DND-41 (cell line): ENCODE measurements at regions not wholly inside any gene's neighbourhood (a gene's known extent, or its start where the extent isn't known, plus 50 kb on each side); places are given as distances from the start of the nearest gene placed in this dataset.
"Not testable (repeated sequence)": the region's sequence is repeated elsewhere in the genome, so short reads cannot be mapped to it uniquely, and the experiment has no call there.

Experiments used
- ATAC-seq: fragments of 200-7000 bp; cut with Tn5 transposase; 3 replicates; pipeline ENCODE4 v1.9.1; 2021; ENCODE audit warnings: low read depth; ENCODE audit not compliant: insufficient read depth
- DNase-seq: peaks from one replicate; pipeline ENCODE4 v3.0.0-alpha.2; 2020
- H2AFZ ChIP-seq: 2 replicates; pipeline ENCODE4 v1.6.0; 2012; ENCODE audit warnings: low read depth, low read length
- H3K27ac ChIP-seq: 2 replicates; pipeline ENCODE4 v1.5.1; 2012; ENCODE audit warnings: low read length, inconsistent platforms
- H3K27me3 ChIP-seq: fragments of 200-600 bp; sonication (generic); 2 replicates; pipeline ENCODE4 v1.6.0; 2012; ENCODE audit warnings: low read length, mild to moderate bottlenecking, inconsistent platforms; ENCODE audit not compliant: insufficient read depth, poor library complexity
- H3K36me3 ChIP-seq: 2 replicates; pipeline ENCODE4 v1.5.1; 2012; ENCODE audit warnings: low read length, inconsistent platforms; ENCODE audit not compliant: insufficient read depth
- H3K4me1 ChIP-seq: 2 replicates; pipeline ENCODE4 v1.5.1; 2012; ENCODE audit warnings: mild to moderate bottlenecking, low read length; ENCODE audit not compliant: insufficient read depth
- H3K4me2 ChIP-seq: 2 replicates; pipeline ENCODE4 v1.6.0; 2012; ENCODE audit warnings: mild to moderate bottlenecking, moderate library complexity, low read length, inconsistent platforms; ENCODE audit not compliant: insufficient read depth
- H3K4me3 ChIP-seq, 2 experiments: fragments of 200-600 bp in 1 of 2; shearing (Covaris generic) in 1 of 2; 2 replicates each; pipeline ENCODE4 v1.5.1; 2012 to 2016; ENCODE audit warnings: inconsistent platforms in 2 of 2, low read length in 2 of 2, mild to moderate bottlenecking in 2 of 2, low read depth in 1 of 2, moderate library complexity in 1 of 2
- H3K79me2 ChIP-seq: 2 replicates; pipeline ENCODE4 v1.6.0; 2012; ENCODE audit warnings: low read length, inconsistent platforms; ENCODE audit not compliant: insufficient read depth
- H3K9ac ChIP-seq: 2 replicates; pipeline ENCODE4 v1.6.0; 2012; ENCODE audit warnings: low read depth, mild to moderate bottlenecking, inconsistent platforms, low read length, moderate library complexity
- H3K9me3 ChIP-seq: 2 replicates; pipeline ENCODE4 v1.5.1; 2012; ENCODE audit warnings: low read length, moderate library complexity, mild to moderate bottlenecking, inconsistent platforms; ENCODE audit not compliant: insufficient read depth, severe bottlenecking
- H4K20me1 ChIP-seq: 2 replicates; pipeline ENCODE4 v1.6.0; 2012; ENCODE audit warnings: low read length; ENCODE audit not compliant: insufficient read depth
- EZH2 ChIP-seq: IDR thresholded peaks from 3 replicates; pipeline ENCODE4 v1.6.1; 2012; ENCODE audit warnings: borderline replicate concordance, low read depth, mild to moderate bottlenecking, moderate library complexity, low read length, inconsistent platforms; ENCODE audit not compliant: severe bottlenecking
- TF ChIP-seq, protein P1 (sequence below): IDR thresholded peaks from 2 replicates; pipeline ENCODE4 v1.5.1; 2012; ENCODE audit warnings: borderline replicate concordance, low read length, moderate library complexity, mild to moderate bottlenecking; ENCODE audit not compliant: poor library complexity, severe bottlenecking; ENCODE audit errors: extremely low read depth

DNA sequence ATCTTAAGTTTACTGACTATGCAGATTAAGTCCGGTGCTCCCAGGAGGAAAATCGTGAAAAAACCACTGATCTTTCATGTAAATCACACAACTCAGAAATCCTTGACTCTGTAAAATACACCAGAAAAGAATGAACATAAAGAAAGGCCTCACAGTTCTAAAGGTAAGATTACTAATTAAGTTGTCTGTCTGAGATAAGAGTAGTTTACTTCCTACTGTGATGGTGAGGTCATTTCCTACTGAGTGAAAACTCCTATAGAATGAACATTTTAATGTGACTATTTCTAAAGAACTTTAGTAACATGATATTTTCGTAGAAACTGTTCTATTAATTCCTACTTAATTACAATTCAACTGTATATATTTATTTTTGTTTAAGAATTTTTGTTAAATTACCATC, 774.4 kb upstream of the CHORDC1 start:
- Histone ChIP-seq H4K20me1 (no peaks in the 10 kb centered on the region), H3K36me3 (no peaks in the 10 kb centered on the region), H2AFZ (no peak overlapping the region), H3K27me3 (no peaks in the 10 kb centered on the region), H3K9me3 (no peaks in the 10 kb centered on the region), H3K27ac (no peak overlapping the region), H3K4me2 (no peak overlapping the region), H3K9ac (no peak overlapping the region), H3K4me3 (no peak overlapping the region), H3K4me1 (no peaks in the 10 kb centered on the region), H3K79me2 (no peaks in the 10 kb centered on the region)
- no peak for DNase-seq
- TF ChIP-seq, protein P1, sequence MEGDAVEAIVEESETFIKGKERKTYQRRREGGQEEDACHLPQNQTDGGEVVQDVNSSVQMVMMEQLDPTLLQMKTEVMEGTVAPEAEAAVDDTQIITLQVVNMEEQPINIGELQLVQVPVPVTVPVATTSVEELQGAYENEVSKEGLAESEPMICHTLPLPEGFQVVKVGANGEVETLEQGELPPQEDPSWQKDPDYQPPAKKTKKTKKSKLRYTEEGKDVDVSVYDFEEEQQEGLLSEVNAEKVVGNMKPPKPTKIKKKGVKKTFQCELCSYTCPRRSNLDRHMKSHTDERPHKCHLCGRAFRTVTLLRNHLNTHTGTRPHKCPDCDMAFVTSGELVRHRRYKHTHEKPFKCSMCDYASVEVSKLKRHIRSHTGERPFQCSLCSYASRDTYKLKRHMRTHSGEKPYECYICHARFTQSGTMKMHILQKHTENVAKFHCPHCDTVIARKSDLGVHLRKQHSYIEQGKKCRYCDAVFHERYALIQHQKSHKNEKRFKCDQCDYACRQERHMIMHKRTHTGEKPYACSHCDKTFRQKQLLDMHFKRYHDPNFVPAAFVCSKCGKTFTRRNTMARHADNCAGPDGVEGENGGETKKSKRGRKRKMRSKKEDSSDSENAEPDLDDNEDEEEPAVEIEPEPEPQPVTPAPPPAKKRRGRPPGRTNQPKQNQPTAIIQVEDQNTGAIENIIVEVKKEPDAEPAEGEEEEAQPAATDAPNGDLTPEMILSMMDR: no peak
- no peak for TF ChIP-seq EZH2
- ATAC-seq: no peak

DNA sequence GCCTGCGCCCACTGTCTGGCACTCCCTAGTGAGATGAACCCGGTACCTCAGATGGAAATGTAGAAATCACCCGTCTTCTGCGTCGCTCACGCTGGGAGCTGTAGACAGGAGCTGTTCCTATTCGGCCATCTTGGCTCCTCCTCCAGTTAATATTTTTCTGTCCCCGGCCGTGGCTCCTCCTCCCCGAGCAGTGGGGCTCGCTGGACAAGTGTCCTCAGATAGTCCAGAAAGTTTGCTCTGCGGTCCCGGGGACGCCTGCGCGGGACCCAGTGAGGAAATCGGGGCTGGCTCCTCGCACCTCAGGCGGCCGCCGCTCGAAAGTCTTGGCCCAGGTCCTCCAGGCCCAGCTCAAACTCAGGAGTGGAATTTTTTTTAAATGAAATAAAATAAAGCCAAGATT, 749.3 kb upstream of the CHORDC1 start:
- not testable (repeated sequence) for H3K27ac ChIP-seq, H3K4me3 ChIP-seq, H3K9me3 ChIP-seq, H3K4me1 ChIP-seq, H3K27me3 ChIP-seq, ATAC-seq, H3K79me2 ChIP-seq, H3K9ac ChIP-seq, H2AFZ ChIP-seq, H4K20me1 ChIP-seq, H3K4me2 ChIP-seq, H3K36me3 ChIP-seq, DNase-seq

DNA sequence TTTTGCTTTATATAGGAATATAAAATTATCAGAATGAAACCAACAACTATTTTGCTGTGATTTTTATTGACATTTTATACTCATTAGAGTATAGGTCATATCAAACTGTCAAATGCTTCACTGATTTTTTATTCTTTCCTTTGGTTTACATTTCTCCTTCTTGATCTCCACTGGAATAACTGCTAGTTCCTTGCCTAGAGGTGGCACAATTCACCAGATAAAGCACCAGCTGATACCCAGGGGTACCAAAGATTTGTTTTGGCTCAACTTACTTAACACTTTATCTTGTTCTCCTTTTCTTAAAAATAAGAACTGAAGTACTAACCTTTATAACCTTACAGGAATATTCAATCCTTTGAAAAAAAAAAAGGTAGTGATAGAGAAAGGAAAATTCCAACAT, 725.1 kb upstream of the CHORDC1 start:
- Histone ChIP-seq H3K4me2 (no peak overlapping the region), H3K9me3 (no peaks in the 10 kb centered on the region), H3K4me3 (no peak overlapping the region), H3K27ac (no peak overlapping the region), H3K79me2 (no peaks in the 10 kb centered on the region), H3K4me1 (no peaks in the 10 kb centered on the region), H4K20me1 (no peaks in the 10 kb centered on the region), H2AFZ (no peak overlapping the region), H3K9ac (no peak overlapping the region), H3K36me3 (no peaks in the 10 kb centered on the region), H3K27me3 (no peaks in the 10 kb centered on the region)
- TF ChIP-seq EZH2: no peak
- TF ChIP-seq, protein P1: no peak
- DNase-seq: no peak
- no peak for ATAC-seq

DNA sequence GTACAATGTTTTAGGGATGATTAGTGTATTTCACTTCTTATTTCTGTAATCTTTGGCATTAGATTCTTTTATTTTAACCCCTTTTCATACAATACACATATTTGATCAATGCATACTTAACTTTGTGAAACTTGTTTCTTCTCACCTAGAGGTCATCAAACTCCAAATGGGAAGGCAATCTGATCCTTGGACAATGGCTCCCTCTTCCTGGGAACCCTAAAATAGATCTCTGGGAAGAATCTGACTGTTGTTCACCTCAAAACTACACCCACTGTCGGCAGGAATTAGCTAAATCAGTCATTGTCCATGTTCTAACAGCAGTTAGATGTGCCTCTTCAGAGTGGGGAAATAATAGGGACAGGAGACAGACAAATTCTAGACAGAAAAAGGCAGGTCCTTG, 707.4 kb upstream of the CHORDC1 start:
- Histone ChIP-seq H3K36me3 (no peaks in the 10 kb centered on the region), H3K4me2 (no peak overlapping the region), H3K27ac (no peak overlapping the region), H3K4me1 (no peaks in the 10 kb centered on the region), H3K79me2 (no peaks in the 10 kb centered on the region), H3K9ac (no peak overlapping the region), H3K27me3 (no peaks in the 10 kb centered on the region), H4K20me1 (no peaks in the 10 kb centered on the region), H2AFZ (no peak overlapping the region), H3K4me3 (no peak overlapping the region), H3K9me3 (no peaks in the 10 kb centered on the region)
- TF ChIP-seq, protein P1: no peak
- no peak for TF ChIP-seq EZH2
- no peak for DNase-seq
- ATAC-seq: no peak
